NCI-H526 (cell line): ENCODE measurements at regions not wholly inside any gene's neighbourhood (a gene's known extent, or its start where the extent isn't known, plus 50 kb on each side); places are given as distances from the start of the nearest gene placed in this dataset.

Experiments
- DNase-seq, 2 experiments: peaks; one replicate each; lab custom pipeline; 2025; lab: John Stamatoyannopoulos, UW

DNA sequence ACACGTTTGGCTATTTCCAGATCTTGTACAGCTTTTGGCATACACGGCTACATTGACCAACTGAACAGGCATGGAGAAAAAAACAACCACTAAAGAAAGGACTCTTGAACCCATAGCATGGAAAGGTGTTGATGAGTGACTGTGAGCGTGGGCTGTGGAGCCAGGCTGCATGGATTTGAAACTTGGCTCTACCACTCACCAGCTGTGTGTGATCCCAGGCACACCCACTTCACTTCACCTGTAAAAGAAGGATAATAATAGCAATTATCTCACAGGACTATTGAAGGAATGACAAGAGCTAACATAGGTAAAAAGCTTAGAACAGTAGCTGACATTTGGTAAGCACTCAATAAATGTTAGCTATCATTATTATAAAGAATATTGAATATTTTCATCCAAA lies 301.7 kb upstream of the CPEB2 start:
- DNase-seq, result no peak

GRCh38 chr4:14701389-14701788 lies 300.9 kb upstream of the CPEB2 start:
- DNase-seq, result no peak

DNA sequence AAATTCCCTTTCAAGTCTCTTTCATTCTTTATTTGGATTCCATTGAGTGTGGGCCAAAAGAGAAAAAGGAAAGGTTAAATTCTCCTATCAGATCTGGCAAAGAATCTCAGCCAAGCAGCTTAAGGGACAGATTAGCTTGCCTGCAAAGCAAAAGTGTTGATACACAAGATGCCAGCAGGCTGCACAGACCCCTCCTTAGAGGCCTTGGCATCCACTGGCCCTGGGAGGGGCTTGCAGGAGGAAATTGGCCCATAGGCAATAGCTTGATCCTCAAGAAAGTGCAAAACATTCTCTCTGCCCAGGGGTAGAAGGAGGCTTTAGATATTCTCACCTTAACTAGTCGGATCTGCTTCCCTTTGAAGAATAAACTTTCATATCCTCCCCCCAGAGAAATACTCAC lies 300.4 kb upstream of the CPEB2 start:
- no peak for DNase-seq

GRCh38 chr4:14708574-14708973 lies 293.7 kb upstream of the CPEB2 start:
- DNase-seq, result no peak

DNA sequence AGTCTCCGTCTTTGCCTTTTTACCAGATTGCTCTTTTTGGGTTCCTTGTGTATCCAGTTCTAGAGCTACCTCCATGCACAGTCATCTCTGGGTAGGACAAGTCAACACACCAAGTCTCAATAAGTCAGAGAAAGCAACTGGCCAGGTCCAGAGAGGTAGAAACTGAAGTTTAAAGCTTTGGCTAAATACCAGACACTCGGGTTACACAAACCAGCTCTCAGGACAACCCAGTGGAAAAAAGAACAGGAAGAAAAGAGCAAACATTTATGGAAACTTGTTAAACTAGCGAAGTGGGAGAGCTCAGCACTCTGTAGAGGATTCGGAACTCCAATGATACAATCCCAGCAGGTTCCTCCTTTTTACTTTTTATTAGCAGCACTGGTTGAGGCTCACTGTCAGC lies 291.0 kb upstream of the CPEB2 start:
- no peak for DNase-seq

GRCh38 chr4:14716691-14717090 lies 285.6 kb upstream of the CPEB2 start:
- DNase-seq, result no peak

GRCh38 chr4:14719053-14719452 lies 283.2 kb upstream of the CPEB2 start:
- no peak for DNase-seq

- DNase-seq, result no peak
Observed at GRCh38 chr4:14726441-14726840, 275.8 kb upstream of the CPEB2 start.

DNA sequence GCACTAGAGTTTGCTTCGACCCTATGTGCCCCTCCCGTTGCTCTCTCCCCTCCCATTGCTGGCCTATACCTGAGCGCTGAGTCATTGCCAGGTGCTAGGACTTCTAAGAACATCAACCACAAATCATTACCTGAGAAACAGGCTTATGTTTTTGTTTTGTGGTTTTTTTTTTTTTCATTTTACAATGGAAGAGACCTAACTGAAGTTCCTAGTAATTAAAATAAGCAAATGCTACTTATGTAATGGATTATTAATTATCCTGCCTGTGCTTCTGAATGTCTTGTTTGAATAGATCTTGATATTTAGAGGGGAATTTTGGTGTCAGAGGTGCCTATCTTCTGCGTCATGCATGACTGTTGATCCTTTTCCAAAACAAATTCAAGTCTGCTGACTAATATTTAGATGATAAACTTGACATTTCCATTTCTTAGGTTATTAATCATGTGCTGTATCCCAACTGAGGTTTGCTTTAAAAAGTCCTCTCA lies 275.4 kb upstream of the CPEB2 start:
- DNase-seq, result no peak

DNA sequence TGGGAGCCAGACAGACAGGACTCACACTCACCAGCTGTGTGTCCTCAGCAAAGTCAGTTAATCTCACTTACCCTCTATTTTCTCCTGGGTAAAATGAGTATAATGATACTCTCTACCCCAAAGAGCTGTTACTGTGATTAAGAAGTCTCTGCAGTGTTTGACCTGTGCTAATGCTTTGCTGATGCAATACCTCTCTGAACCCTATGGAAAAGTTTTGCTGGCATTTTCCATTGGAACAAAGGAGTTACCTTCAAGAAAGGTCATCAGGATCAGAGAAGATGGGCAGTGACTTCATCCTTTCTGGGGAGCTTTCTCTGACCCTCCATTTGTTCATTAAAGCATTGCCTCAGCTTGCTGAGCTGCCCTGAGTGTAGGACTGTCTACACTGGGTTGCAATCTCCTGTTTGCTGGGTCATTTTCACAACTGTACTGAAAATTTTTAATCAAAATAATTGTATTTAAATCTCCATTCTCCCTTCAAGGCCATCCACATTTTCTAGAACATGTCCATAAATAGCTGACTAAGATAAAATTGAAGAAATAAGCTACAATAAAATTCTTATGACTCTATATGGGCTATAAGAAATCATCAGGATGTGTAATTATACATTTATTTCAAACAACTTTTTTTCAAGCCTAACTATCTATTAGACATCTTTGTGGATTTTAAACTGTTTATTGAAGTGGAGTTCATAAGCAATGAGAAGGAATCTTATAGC lies 272.8 kb upstream of the CPEB2 start:
- no peak for DNase-seq

DNA sequence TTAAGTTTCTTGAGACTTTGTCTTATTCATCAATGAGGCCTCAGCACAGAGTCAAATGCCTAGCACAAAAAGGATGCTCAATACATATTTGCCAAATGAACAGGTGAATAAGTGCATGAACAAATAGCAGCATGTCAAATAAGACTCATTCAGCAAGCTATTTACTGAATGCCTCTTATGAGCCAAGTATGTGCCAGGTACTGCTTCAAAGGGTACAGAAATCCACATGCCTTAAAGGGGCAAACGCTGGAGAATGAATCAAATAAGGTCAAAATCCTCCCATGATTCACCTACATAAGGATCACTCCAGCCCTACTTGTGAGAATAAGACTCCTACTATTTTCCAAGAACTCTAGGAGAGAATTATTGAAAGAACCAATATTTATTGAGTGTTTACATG lies 260.2 kb upstream of the CPEB2 start:
- no peak for DNase-seq

GRCh38 chr4:14743172-14743571 lies 259.1 kb upstream of the CPEB2 start:
- DNase-seq, result no peak

DNA sequence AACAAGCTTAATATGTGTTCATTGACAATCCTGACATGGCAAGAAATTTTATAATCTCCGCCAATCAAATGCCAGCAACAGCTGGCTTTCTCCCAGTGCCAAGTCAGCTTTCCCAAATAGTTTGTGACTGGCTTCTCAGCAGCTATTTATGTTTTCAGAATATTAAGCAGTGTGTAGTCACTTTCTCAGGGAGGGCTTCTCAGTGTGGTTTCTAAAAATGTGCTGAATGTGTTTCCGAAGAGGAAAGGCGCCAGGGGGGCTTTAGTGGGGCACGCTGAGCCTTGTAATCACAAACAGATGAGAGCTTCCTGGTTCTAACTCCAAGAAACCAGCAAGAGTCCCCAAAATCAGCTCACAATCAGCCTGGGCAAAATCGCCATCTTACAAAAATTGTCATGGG lies 258.7 kb upstream of the CPEB2 start:
- no peak for DNase-seq

GRCh38 chr4:14744346-14744745 lies 257.9 kb upstream of the CPEB2 start:
- no peak for DNase-seq

DNA sequence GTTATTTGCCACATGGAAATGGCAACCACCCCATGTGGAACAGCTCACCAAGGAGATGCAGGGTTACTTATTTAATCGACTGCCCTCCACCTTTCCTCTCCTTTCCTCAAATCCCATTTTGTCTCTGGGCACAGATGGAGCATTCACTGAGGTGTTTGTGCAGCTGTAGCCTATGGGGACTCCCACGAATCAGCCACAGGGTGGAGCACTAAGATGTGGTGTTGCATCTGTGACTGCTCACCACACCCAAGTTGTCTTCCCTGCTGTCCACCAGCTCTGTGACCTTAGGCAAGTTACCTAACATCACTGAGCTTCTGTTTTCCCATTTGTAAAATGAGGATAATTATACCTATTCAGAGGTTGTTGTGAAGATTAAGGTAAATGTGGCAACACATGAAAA lies 252.4 kb upstream of the CPEB2 start:
- DNase-seq, result no peak

- no peak for DNase-seq
Observed at GRCh38 chr4:14752341-14753046, 249.8 kb upstream of the CPEB2 start.

DNA sequence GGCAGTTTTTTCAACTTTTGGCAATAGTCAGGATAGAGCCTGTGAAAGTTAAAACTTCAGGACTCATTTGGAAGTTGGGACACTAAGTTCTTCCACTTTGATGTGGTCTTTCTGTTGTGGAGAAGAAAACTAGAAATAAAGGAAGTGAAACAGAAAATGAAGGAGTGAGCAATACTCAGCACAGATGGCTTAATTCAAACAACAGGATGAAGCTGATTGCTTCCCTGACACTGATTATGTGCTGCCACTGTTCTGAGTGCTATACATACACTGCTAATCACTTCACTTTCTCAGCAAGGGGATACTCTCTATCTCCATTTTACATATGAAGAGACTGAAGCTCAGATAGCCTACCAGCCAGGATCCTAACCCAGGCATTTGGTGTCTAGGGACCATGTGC lies 235.1 kb upstream of the CPEB2 start:
- DNase-seq, result no peak

GRCh38 chr4:14768449-14768848 lies 233.8 kb upstream of the CPEB2 start:
- no peak for DNase-seq

- DNase-seq, result no peak
Observed at GRCh38 chr4:14769993-14770392, 232.3 kb upstream of the CPEB2 start.

- no peak for DNase-seq
Observed at GRCh38 chr4:14771094-14771493, 231.2 kb upstream of the CPEB2 start.

DNA sequence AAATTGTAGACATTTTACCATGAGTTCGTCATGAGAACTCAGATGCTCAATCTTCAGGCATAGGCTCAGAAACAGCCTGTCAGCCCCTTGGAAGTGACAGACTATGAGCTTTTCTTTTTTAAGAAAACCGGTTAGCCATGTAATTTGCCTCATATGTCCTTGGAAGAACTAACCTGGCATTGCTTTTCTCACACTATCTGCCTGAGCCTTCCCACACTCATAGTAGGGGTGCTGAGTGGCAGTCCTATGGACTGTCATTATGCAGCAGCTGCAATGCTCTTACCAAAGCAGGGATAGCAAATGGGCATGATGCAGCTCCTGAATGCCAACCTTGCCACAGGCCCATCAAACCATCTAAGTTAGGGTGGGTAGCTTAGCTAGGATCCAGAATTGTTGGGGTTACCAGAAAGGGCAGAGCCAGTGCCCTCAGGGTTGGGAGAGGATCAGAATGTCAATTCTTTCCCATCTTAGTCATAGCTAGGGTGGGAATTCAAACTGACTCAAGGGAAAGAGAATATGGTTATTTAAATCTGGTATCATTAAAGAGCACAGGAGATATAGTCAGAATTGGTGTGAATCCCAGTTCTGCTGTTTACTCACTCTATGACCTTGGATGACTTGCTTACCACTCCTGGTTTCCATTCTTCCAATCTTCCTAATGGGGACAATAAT lies 230.6 kb upstream of the CPEB2 start:
- no peak for DNase-seq

DNA sequence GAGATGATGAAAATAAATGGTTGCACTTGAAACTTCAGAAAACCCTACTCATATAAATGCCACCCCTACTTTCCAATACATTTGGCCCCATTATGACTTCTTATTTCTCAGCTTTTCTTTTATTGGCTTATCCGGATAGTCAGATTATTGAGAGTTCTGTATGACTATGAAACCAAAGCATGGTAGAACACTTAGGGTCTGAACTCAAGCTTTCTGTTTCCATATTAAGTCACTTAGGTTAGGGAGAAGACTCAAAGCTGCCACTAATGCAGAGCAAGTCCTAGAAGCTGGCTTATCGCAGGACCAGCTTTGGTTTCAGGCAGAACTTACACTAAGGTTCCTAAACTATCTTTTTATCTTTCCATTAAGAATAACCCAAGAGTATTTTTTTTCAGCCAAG lies 229.9 kb upstream of the CPEB2 start:
- DNase-seq, result no peak
